ENCODE measurements at regions not wholly inside any gene's neighbourhood (a gene's known extent, or its start where the extent isn't known, plus 50 kb on each side); places are given as distances from the start of the nearest gene placed in this dataset.

DNA sequence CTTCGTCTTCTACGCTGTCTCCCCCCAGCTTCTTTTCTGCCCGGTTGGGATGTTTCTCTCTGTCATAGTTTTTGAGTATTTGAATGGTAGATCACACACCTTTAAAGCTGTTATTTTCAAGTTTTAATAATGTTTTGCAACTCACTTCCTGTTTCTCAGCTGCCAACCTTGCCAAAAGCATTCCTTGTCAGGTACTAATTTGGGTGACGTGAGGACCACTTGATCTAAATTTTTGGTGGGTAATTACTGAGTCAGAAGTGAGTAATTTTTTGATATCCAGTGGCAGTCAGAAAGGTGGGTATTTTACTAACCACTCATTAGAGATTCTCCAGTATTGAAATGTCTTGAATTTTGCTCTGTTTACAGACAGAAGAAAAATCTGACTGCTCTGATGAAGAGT lies 852.4 kb upstream of the FANCL start:
- DNase-seq: no peak

GRCh38 chr2:59084326-59084725 lies 843.2 kb upstream of the FANCL start:
- no peak for DNase-seq

- no peak for DNase-seq
These were observed 842.1 kb upstream of the FANCL start for GRCh38 chr2:59083075-59083828.

- DNase-seq: no peak
These were observed 841.5 kb upstream of the FANCL start for GRCh38 chr2:59082657-59083056.

DNA sequence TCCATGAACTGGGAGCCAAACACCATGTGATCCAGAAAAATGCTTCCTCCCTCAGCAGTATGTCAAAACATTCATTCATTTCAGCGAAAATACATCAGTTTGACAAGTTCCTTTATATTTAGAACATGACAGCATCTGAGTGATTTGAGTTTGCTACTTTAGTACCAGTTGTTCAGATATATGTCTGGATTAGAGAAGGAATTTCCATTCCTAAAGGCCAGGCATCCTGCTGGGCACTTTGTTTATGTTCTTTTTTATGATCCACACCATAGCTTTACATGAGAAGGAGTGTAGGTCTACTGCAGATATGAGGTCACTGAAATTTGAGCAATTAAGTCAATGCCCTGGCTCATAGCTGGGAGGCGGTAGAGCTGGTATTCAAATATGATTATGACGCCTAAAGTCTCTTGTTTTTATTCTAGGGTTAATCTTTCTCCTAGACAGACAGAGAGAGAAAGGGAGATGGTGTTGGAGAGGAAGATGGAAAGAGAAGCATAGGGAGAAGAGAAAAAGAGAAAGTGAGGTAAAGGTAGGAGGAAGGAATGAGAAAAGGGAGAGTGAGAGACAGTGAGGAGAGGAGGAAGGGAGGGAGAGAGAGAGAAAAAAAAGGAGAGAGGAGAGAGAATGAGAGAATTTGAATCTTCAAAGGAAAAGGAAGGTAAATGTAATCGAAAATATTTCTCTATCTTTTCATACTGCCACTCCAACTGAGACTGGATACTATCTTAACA lies 839.5 kb upstream of the FANCL start:
- DNase-seq: no peak

- no peak for DNase-seq
These were observed 836.9 kb upstream of the FANCL start for GRCh38 chr2:59077981-59078531.

- DNase-seq: no peak
These were observed 836.1 kb upstream of the FANCL start for GRCh38 chr2:59077026-59077725.

- DNase-seq: no peak
These were observed 835.0 kb upstream of the FANCL start for GRCh38 chr2:59076079-59076619.

- no peak for DNase-seq
These were observed 832.9 kb upstream of the FANCL start for GRCh38 chr2:59074071-59074470.

- no peak for DNase-seq
These were observed 832.2 kb upstream of the FANCL start for GRCh38 chr2:59073286-59073685.

- no peak for DNase-seq
These were observed 827.1 kb upstream of the FANCL start for GRCh38 chr2:59068255-59068654.

DNA sequence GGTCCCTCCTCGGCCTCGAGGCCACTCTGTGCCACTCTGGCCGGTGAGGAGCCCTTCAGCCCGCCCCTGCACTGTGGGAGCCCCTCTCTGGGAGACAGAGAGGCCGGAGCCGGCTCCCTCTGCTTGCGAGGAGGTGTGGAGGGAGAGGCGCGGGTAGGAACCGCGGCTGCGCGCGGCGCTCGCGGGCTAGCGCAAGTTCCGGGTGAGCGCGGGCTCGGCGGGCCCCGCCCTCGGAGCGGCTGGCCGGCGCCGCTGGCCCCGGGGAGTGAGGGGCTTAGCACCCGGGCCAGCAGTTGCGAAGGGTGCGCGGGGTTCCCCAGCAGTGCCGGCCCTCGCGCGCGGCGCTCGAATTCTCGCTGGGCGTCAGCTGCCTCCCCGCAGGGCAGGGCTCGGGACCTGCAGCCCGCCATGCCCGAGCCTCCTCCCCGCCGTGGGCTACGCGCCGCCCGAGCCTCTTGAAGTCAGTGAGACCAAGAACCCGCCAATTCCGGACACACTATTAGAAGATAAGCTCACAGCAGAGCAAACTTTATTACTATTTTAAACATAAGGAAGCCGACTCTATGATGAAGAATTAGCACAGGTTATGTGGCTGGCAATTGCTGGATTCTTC lies 825.8 kb upstream of the FANCL start:
- no peak for DNase-seq

DNA sequence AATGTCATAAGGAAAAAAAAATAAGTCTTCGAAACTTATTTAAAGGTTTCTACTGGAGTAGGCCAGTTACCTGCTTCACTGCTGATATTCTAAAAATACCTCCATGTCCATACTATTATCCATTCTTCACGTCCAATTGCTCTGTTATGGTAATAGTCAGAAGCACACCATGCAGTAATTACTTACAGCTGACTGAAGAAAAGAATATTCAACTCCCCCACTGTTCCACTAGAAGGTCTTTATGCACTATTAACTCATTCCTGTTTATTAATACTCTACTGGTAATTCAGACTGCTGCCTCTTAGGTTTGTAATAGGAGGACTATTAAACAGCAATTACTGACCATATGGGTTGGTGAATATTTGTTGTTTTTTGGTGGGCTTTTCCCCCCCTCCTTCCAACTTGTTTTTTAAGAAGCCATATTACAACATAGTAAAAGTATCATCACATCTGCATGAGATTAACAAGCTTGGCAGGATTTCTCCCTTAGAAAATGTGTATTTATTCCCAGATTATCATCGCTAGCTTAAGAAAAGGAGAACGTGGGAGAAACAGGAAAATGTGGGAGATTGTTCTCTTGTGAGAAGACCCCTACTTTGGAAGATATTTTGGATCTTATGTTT lies 806.4 kb upstream of the FANCL start:
- no peak for DNase-seq

DNA sequence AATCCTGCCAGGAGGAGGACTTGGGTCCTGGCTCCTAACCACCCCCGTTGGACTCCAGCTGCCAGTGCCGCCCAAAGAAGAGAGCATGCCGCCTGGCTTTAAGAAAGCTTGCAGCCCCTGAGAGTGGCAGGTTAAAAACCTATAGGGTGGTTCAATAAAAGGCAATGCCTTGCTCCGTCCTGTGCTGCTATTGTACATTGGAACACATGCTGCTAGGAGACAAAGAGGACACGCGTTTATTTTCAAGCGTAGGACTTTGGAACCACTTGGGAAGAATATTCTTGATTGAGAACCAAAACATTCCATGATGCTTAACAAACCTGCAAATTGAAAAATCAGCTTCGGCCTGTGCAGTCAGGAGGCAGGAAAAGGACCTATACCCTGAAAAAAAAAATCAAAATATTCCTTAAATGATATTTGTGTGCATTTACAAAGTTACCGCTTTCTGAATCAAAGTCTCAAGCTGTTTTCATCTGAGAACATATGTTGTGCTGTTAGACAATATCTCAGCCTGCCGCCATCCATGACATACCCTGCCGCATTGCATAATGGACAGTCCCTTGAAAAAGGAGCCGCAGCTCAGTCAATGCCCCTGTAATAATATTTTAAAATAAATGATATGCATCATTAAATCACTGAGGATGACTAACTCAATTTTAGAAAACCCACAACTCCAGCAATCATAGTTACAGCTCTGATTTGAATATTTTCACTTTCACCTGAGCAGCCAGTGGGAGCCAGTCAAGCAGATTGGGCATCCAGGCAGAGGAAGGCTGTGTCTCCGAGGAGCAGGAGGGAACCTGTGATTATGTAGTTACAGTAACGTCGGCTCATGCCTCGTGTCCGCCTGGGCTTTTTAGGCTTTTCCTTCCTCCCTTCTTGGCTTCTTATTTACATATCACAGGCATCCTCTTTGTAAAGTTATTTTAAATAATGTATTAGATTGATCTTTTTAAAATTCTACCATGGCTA lies 805.6 kb upstream of the FANCL start:
- no peak for DNase-seq

DNA sequence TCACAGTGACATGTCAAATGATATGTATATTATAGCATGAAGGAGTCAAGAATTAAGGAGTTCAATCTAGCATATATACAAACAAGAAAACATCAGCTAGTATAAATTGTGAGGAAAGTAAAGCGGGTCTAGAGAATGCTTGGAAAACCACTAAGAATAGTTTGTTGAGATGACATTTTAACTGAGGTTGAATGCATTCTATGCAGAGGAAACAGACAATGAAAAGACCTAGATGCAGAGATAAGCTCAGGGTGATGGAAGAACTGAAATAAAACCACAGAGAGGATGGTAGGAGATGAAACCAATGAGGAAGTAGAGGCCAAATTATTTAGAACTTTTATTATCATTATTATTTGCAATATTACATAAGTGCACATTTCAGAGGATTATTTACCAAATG lies 803.6 kb upstream of the FANCL start:
- DNase-seq: no peak

GRCh38 chr2:59041139-59041538 lies 800.0 kb upstream of the FANCL start:
- DNase-seq: no peak

GRCh38 chr2:59034837-59035236 lies 793.7 kb upstream of the FANCL start:
- no peak for DNase-seq

GRCh38 chr2:59034106-59034505 lies 793.0 kb upstream of the FANCL start:
- DNase-seq: no peak

DNA sequence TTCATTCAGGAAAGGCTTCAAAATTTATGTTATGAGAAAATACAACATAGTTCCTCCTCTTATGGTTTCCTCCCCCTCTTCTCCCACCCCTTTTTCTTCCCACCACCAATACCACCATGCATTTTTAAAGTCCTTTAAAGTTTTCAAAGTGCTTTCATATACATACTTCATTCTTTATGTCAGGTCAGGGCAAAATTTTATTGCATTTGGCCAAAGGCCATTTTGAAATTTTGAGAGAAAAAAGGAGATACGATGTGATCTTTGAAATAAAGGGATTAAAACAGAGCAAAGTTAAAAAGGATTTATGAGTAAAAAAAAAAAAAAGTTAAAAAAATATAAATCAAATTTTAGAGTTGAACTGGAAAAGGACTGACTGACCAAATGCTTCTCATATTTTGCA lies 792.5 kb upstream of the FANCL start:
- no peak for DNase-seq

GRCh38 chr2:59032499-59032898 lies 791.4 kb upstream of the FANCL start:
- DNase-seq: no peak

- no peak for DNase-seq
These were observed 787.9 kb upstream of the FANCL start for GRCh38 chr2:59029058-59029457.
